GM12864 (cell line): ENCODE measurements at regions not wholly inside any gene's neighbourhood (a gene's known extent, or its start where the extent isn't known, plus 50 kb on each side); places are given as distances from the start of the nearest gene placed in this dataset.
A peak's percentile ranks its signal among the peaks of the same experiment; 100 is the strongest.
"Not testable (repeated sequence)": the region's sequence is repeated elsewhere in the genome, so short reads cannot be mapped to it uniquely, and the experiment has no call there.

ENCODE experiments used
- DNase-seq: peaks from one replicate; pipeline ENCODE4 v3.0.0-alpha.2; 2011; ENCODE audit warnings: low read depth
- H3K4me3 ChIP-seq: 2 replicates; pipeline ENCODE4 v1.5.1; 2011; ENCODE audit warnings: mild to moderate bottlenecking, low read depth, low read length, control low read depth
- CTCF ChIP-seq: IDR thresholded peaks from 2 replicates; pipeline ENCODE4 v1.5.1; 2011; ENCODE audit warnings: low read depth, mild to moderate bottlenecking, moderate library complexity, low read length, control low read depth, inconsistent platforms; ENCODE audit errors: missing control alignments

- no peak for DNase-seq
- TF ChIP-seq CTCF: no peak
- H3K4me3 ChIP-seq: no peak overlapping the region
Observed at GRCh38 chr7:19519443-19520021, 189.3 kb downstream of the POLR1F start.

- not testable (repeated sequence) for H3K4me3 ChIP-seq
Observed at GRCh38 chr7:19517546-19517945, 191.3 kb downstream of the POLR1F start.

GRCh38 chr7:19508821-19509220 is 200.0 kb downstream of the POLR1F start:
- H3K4me3 ChIP-seq: no peak overlapping the region
- no peak for DNase-seq
- TF ChIP-seq CTCF: no peak

More at GRCh38 chr7:19517546-19517945, 191.3 kb downstream of the POLR1F start:
- not testable (repeated sequence) for DNase-seq

- no peak for DNase-seq
- no peak for TF ChIP-seq CTCF
Observed at GRCh38 chr7:19508124-19508523, 200.7 kb downstream of the POLR1F start.

GRCh38 chr7:19491821-19492452 is 216.9 kb downstream of the POLR1F start:
- no peak for DNase-seq
- peak; percentile 43 for TF ChIP-seq CTCF
- no peak overlapping the region for H3K4me3 ChIP-seq

More at GRCh38 chr7:19508124-19508523, 200.7 kb downstream of the POLR1F start:
- no peak overlapping the region for H3K4me3 ChIP-seq

GRCh38 chr7:19491371-19491770 is 217.5 kb downstream of the POLR1F start:
- TF ChIP-seq CTCF: no peak
- no peak for DNase-seq
- H3K4me3 ChIP-seq: no peak overlapping the region

GRCh38 chr7:19489162-19489820 is 219.5 kb downstream of the POLR1F start:
- H3K4me3 ChIP-seq: no peak overlapping the region
- no peak for TF ChIP-seq CTCF
- DNase-seq: no peak
